SK-N-SH (cell line): ENCODE measurements at regions not wholly inside any gene's neighbourhood (a gene's known extent, or its start where the extent isn't known, plus 50 kb on each side); places are given as distances from the start of the nearest gene placed in this dataset.

Source experiments
- CTCF ChIA-PET: fragments of 300-600, 350-600 bp; formaldehyde crosslinking; extraction: SDS; loops from one replicate; lab custom pipeline; 2021; lab: Yijun Ruan, JAX
- POLR2A ChIA-PET: fragments of 350-600 bp; sonication (Branson Sonifier 250); formaldehyde crosslinking; extraction: SDS; loops from one replicate; lab custom pipeline; 2020; ENCODE audit warnings: antibody characterized with exemption, inconsistent platforms; lab: Yijun Ruan, JAX
- DNase-seq: peaks from one replicate; pipeline ENCODE4 v3.0.0; 2012
- H2AFZ ChIP-seq: fragments of 200-600 bp; sonication (generic); 2 replicates; pipeline ENCODE4 v1.8.1; 2016; ENCODE audit warnings: antibody characterized with exemption, mild to moderate bottlenecking, low read depth
- H3F3A ChIP-seq: fragments of 200-600 bp; sonication (generic); replicated peaks from 2 replicates; pipeline ENCODE3; 2016; ENCODE audit warnings: antibody characterized with exemption, mild to moderate bottlenecking; ENCODE audit not compliant: insufficient read depth
- H3K27ac ChIP-seq, 2 experiments: fragments of 200-500 bp in 1 of 2; fragments of 200-600 bp in 1 of 2; sonication (Bioruptor generic) in 1 of 2; sonication (generic), shearing (Covaris generic) in 1 of 2; 2 replicates each; pipeline versions ENCODE4 v1.5.1 to v1.6.1; 2014 to 2016; ENCODE audit warnings: low read depth in 2 of 2, inconsistent platforms in 1 of 2, low read length in 1 of 2, mild to moderate bottlenecking in 1 of 2, mixed read lengths in 1 of 2
- H3K27me3 ChIP-seq: fragments of 200-600 bp; sonication (generic), shearing (Covaris generic); 2 replicates; pipeline ENCODE4 v1.6.1; 2016; ENCODE audit warnings: mixed run types; ENCODE audit not compliant: insufficient read depth
- H3K36me3 ChIP-seq, 2 experiments: fragments of 200-500 bp in 1 of 2; fragments of 200-600 bp in 1 of 2; sonication (Bioruptor generic) in 1 of 2; sonication (generic) in 1 of 2; replicated peaks in 1 of 2; 2 replicates each; pipeline versions ENCODE3 to v1.5.1; 2014 to 2016; ENCODE audit warnings: low read length in 1 of 2, mild to moderate bottlenecking in 1 of 2; ENCODE audit not compliant: insufficient read depth in 2 of 2, control insufficient read depth in 1 of 2
- H3K4me1 ChIP-seq, 2 experiments: fragments of 200-500 bp in 1 of 2; fragments of 200-600 bp in 1 of 2; sonication (Bioruptor generic) in 1 of 2; sonication (generic), shearing (Covaris generic) in 1 of 2; 2 replicates each; pipeline versions ENCODE4 v1.5.1 to v1.6.1; 2014 to 2016; ENCODE audit warnings: low read depth in 1 of 2, low read length in 1 of 2, mixed run types in 1 of 2; ENCODE audit not compliant: insufficient read depth in 2 of 2, control insufficient read depth in 1 of 2
- H3K4me2 ChIP-seq: fragments of 200-600 bp; sonication (generic), shearing (Covaris generic); 2 replicates; pipeline ENCODE4 v1.6.1; 2017; ENCODE audit warnings: mixed run types
- H3K4me3 ChIP-seq, 2 experiments: fragments of 200-500 bp in 1 of 2; fragments of 200-600 bp in 1 of 2; sonication (Bioruptor generic) in 1 of 2; sonication (generic), shearing (Covaris generic) in 1 of 2; 2 replicates each; pipeline versions ENCODE4 v1.5.1 to v1.8.1; 2014 to 2016; ENCODE audit warnings: low read depth in 2 of 2, inconsistent platforms in 1 of 2, low read length in 1 of 2, mild to moderate bottlenecking in 1 of 2, mixed read lengths in 1 of 2, moderate library complexity in 1 of 2
- H3K79me2 ChIP-seq: fragments of 200-600 bp; sonication (generic); 2 replicates; pipeline ENCODE4 v1.8.1; 2017; ENCODE audit warnings: mild to moderate bottlenecking; ENCODE audit not compliant: insufficient read depth
- H3K9ac ChIP-seq: fragments of 200-600 bp; sonication (generic); 2 replicates; pipeline ENCODE4 v1.6.1; 2017; ENCODE audit warnings: mixed run types
- H3K9me2 ChIP-seq: fragments of 200-600 bp; sonication (generic); 2 replicates; pipeline ENCODE4 v1.6.1; 2017; ENCODE audit warnings: mixed run types
- H3K9me3 ChIP-seq: fragments of 200-600 bp; sonication (generic); 2 replicates; pipeline ENCODE4 v1.6.1; 2017; ENCODE audit warnings: mixed run types, mild to moderate bottlenecking, moderate library complexity
- H4K20me1 ChIP-seq: fragments of 200-600 bp; sonication (generic); 2 replicates; pipeline ENCODE4 v1.6.1; 2017; ENCODE audit warnings: mild to moderate bottlenecking, mixed run types; ENCODE audit not compliant: insufficient read depth
- EZH2phosphoT487 ChIP-seq: fragments of 200-600 bp; sonication (generic); IDR thresholded peaks from 2 replicates; pipeline ENCODE4 v1.6.1; 2017; ENCODE audit warnings: low read depth, mixed run types, mild to moderate bottlenecking, antibody characterized with exemption, moderate library complexity, borderline replicate concordance
- FOSL2 ChIP-seq: IDR thresholded peaks from 2 replicates; pipeline ENCODE4 v1.4.0; 2012; ENCODE audit warnings: low read depth, mild to moderate bottlenecking, moderate library complexity, borderline replicate concordance
- GABPA ChIP-seq: IDR thresholded peaks from 2 replicates; pipeline ENCODE4 v1.4.0; 2012; ENCODE audit warnings: low read depth, mild to moderate bottlenecking
- MEF2A ChIP-seq: IDR thresholded peaks from 2 replicates; pipeline ENCODE4 v1.4.0; 2012; ENCODE audit warnings: low read depth, borderline replicate concordance
- MXI1 ChIP-seq: IDR thresholded peaks from 2 replicates; pipeline ENCODE4 v1.6.1; 2012; ENCODE audit warnings: mild to moderate bottlenecking, low read depth, low read length, improper control_type of control experiment
- NRF1 ChIP-seq: IDR thresholded peaks from 2 replicates; pipeline ENCODE4 v1.6.1; 2012; ENCODE audit warnings: low read depth, mild to moderate bottlenecking, low read length
- RFX5 ChIP-seq: IDR thresholded peaks from 2 replicates; pipeline ENCODE4 v1.6.1; 2012; ENCODE audit warnings: mild to moderate bottlenecking, improper control_type of control experiment, low read length
- RXRA ChIP-seq: IDR thresholded peaks from 2 replicates; pipeline ENCODE4 v1.4.0; 2012; ENCODE audit warnings: low read depth, mild to moderate bottlenecking, borderline replicate concordance
- TAF1 ChIP-seq: IDR thresholded peaks from 2 replicates; pipeline ENCODE4 v1.6.1; 2012; ENCODE audit warnings: low read depth, mild to moderate bottlenecking, low read length, moderate library complexity, borderline replicate concordance
- TCF12 ChIP-seq: IDR thresholded peaks from 2 replicates; pipeline ENCODE4 v1.4.0; 2012
- WGBS: methylation state at CpG from one replicate; pipeline ENCODE4 v1.1.6; 2017; ENCODE audit warnings: low lambda C conversion rate; 5-methylcytosine and 5-hydroxymethylcytosine counted together
- TF ChIP-seq, protein P1 (sequence below): fragments of 200-600 bp; sonication (generic); IDR thresholded peaks from 2 replicates; pipeline ENCODE4 v1.6.1; 2017; ENCODE audit warnings: antibody characterized with exemption, mild to moderate bottlenecking, moderate library complexity
- TF ChIP-seq, protein P2 (sequence below): IDR thresholded peaks from 2 replicates; pipeline ENCODE4; 2012
- TF ChIP-seq, protein P3 (sequence below): fragments of 150-350 bp; IDR thresholded peaks from 2 replicates; pipeline ENCODE4 v1.6.1; 2016; ENCODE audit warnings: mild to moderate bottlenecking, low read depth, low read length
- TF ChIP-seq, protein P4 (sequence below): IDR thresholded peaks from 2 replicates; pipeline ENCODE4 v1.4.0; 2012; ENCODE audit warnings: low read depth
- TF ChIP-seq, protein P5 (sequence below): IDR thresholded peaks from 2 replicates; pipeline ENCODE4 v1.6.1; 2012; ENCODE audit warnings: mild to moderate bottlenecking, low read depth, low read length, moderate library complexity

DNA sequence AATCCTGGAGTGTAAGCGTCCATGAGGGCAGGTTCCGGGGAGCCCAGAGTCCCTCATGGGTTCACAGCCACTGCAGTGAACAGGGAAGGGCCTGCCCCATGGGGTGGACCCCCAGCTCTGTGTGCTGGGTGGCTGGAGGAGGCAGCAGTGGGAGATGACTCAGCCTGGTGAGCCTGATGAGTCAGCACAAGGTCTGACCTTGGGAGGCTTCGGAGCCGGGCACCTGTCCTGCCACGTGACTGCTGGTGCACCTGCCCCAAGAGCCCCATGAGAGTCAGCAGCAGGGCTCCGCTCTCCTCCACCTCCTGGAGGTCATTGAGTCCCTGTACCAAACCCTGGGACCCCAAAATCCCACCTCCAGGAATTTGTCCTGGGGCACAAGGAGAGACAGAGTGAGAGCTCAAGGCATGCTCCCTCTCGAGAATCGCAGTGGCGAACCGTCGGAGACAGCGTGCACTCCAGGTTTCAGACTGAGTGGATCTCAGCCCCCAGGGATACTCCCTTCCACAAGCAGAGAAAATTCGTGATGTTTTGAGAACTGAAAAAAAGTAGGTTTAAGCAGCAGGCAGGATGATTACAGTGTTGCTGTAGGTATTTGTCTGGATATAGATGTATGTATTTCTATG, 1221.7 kb downstream of the BRD1 start:
- Histone ChIP-seq H2AFZ (no peak overlapping the region), H3K4me3 (no peak overlapping the region), H3K79me2 (no peaks in the 10 kb centered on the region), H3K36me3 (no peaks in the 10 kb centered on the region), H3K4me2 (no peak overlapping the region), H4K20me1 (no peaks in the 10 kb centered on the region), H3K27me3 (no peaks in the 10 kb centered on the region; the same call in 1 of the 2 replicates), H3F3A (no peaks in the 10 kb centered on the region), H3K9me3 (no peaks in the 10 kb centered on the region), H3K9ac (no peak overlapping the region), H3K9me2 (no peaks in the 10 kb centered on the region), H3K4me1 (no peaks in the 10 kb centered on the region), H3K27ac (no peak overlapping the region)
- DNase-seq, result no peak
- WGBS, result 40% methylated on average over 9 of the region's 13 CpGs
- ChIA-PET POLR2A (no interaction called here), CTCF (no interaction called here)
- TF ChIP-seq, protein P1, sequence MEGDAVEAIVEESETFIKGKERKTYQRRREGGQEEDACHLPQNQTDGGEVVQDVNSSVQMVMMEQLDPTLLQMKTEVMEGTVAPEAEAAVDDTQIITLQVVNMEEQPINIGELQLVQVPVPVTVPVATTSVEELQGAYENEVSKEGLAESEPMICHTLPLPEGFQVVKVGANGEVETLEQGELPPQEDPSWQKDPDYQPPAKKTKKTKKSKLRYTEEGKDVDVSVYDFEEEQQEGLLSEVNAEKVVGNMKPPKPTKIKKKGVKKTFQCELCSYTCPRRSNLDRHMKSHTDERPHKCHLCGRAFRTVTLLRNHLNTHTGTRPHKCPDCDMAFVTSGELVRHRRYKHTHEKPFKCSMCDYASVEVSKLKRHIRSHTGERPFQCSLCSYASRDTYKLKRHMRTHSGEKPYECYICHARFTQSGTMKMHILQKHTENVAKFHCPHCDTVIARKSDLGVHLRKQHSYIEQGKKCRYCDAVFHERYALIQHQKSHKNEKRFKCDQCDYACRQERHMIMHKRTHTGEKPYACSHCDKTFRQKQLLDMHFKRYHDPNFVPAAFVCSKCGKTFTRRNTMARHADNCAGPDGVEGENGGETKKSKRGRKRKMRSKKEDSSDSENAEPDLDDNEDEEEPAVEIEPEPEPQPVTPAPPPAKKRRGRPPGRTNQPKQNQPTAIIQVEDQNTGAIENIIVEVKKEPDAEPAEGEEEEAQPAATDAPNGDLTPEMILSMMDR, result no peak
- TF ChIP-seq TAF1 (no peak), EZH2phosphoT487 (no peak), MEF2A (no peak), NRF1 (no peak), TCF12 (no peak), GABPA (no peak), RXRA (no peak), MXI1 (no peak), FOSL2 (no peak), RFX5 (no peak)
- TF ChIP-seq, protein P2, sequence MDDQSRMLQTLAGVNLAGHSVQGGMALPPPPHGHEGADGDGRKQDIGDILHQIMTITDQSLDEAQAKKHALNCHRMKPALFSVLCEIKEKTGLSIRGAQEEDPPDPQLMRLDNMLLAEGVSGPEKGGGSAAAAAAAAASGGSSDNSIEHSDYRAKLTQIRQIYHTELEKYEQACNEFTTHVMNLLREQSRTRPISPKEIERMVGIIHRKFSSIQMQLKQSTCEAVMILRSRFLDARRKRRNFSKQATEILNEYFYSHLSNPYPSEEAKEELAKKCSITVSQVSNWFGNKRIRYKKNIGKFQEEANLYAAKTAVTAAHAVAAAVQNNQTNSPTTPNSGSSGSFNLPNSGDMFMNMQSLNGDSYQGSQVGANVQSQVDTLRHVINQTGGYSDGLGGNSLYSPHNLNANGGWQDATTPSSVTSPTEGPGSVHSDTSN, result no peak
- TF ChIP-seq, protein P3, sequence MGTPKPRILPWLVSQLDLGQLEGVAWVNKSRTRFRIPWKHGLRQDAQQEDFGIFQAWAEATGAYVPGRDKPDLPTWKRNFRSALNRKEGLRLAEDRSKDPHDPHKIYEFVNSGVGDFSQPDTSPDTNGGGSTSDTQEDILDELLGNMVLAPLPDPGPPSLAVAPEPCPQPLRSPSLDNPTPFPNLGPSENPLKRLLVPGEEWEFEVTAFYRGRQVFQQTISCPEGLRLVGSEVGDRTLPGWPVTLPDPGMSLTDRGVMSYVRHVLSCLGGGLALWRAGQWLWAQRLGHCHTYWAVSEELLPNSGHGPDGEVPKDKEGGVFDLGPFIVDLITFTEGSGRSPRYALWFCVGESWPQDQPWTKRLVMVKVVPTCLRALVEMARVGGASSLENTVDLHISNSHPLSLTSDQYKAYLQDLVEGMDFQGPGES, result no peak
- TF ChIP-seq, protein P4, sequence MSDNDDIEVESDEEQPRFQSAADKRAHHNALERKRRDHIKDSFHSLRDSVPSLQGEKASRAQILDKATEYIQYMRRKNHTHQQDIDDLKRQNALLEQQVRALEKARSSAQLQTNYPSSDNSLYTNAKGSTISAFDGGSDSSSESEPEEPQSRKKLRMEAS, result no peak
- TF ChIP-seq, protein P5, sequence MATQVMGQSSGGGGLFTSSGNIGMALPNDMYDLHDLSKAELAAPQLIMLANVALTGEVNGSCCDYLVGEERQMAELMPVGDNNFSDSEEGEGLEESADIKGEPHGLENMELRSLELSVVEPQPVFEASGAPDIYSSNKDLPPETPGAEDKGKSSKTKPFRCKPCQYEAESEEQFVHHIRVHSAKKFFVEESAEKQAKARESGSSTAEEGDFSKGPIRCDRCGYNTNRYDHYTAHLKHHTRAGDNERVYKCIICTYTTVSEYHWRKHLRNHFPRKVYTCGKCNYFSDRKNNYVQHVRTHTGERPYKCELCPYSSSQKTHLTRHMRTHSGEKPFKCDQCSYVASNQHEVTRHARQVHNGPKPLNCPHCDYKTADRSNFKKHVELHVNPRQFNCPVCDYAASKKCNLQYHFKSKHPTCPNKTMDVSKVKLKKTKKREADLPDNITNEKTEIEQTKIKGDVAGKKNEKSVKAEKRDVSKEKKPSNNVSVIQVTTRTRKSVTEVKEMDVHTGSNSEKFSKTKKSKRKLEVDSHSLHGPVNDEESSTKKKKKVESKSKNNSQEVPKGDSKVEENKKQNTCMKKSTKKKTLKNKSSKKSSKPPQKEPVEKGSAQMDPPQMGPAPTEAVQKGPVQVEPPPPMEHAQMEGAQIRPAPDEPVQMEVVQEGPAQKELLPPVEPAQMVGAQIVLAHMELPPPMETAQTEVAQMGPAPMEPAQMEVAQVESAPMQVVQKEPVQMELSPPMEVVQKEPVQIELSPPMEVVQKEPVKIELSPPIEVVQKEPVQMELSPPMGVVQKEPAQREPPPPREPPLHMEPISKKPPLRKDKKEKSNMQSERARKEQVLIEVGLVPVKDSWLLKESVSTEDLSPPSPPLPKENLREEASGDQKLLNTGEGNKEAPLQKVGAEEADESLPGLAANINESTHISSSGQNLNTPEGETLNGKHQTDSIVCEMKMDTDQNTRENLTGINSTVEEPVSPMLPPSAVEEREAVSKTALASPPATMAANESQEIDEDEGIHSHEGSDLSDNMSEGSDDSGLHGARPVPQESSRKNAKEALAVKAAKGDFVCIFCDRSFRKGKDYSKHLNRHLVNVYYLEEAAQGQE, result no peak
